SIG-M5 treated with dmso at 0.1 percent for 504 hours (cell line): ENCODE measurements at regions not wholly inside any gene's neighbourhood (a gene's known extent, or its start where the extent isn't known, plus 50 kb on each side); places are given as distances from the start of the nearest gene placed in this dataset.

Experiments used
- DNase-seq: peaks from one replicate; lab custom pipeline; 2025; ENCODE audit not compliant: unreplicated experiment; lab: John Stamatoyannopoulos, UW

- no peak for DNase-seq
Observed at GRCh38 chr18:11224153-11224552, 74.8 kb upstream of the PIEZO2 start.

GRCh38 chr18:11219571-11219970, 70.2 kb upstream of the PIEZO2 start:
- no peak for DNase-seq

GRCh38 chr18:11215216-11215615, 65.8 kb upstream of the PIEZO2 start:
- DNase-seq = no peak

- DNase-seq = no peak
Observed at GRCh38 chr18:11204020-11204419, 54.7 kb upstream of the PIEZO2 start.

DNA sequence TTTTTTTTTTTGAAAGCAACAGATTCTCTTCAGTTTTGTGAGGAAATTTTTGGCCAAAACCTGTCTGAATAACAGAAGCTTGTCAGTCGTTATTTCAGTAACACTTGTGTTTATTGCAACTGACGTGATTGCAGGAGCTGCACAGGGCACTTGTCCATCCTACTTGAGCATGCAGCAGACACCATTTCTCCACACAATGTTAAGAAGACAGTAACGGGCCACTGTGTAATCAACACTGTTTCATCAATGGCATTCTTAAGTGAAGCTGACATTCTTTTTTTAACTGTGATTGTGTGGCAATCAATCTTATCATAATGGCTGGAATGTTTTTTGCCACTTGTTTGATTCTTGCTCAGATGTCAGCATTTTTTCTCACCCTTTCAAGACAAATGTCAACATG, 50.1 kb upstream of the PIEZO2 start:
- DNase-seq = no peak
